CD4-positive, alpha-beta memory T cell (primary cell): ENCODE measurements at regions not wholly inside any gene's neighbourhood (a gene's known extent, or its start where the extent isn't known, plus 50 kb on each side); places are given as distances from the start of the nearest gene placed in this dataset.
A peak's percentile ranks its signal among the peaks of the same experiment; 100 is the strongest.

Experiments used
- CTCF ChIA-PET: fragments of 350-600 bp; sonication (Branson Sonifier 250); formaldehyde crosslinking; loops from one replicate; lab custom pipeline; 2021; ENCODE audit warnings: inconsistent platforms; ENCODE audit not compliant: partially characterized antibody; lab: Charles Lee
- POLR2A ChIA-PET: fragments of 350-600 bp; sonication (Branson Sonifier 250); formaldehyde crosslinking; loops from one replicate; lab custom pipeline; 2021; ENCODE audit not compliant: partially characterized antibody; lab: Charles Lee
- DNase-seq, 5 donors: peaks; one replicate each; pipeline versions ENCODE4 v3.0.0 to v3.0.0-alpha.2; 2020 to 2022; ENCODE audit warnings: mixed read lengths in 1 of 5
- H3K27ac ChIP-seq: one replicate; pipeline ENCODE4 v1.7.0; 2013; ENCODE audit warnings: low read depth, low read length
- H3K27me3 ChIP-seq: 2 replicates; pipeline ENCODE4 v1.7.0; 2013; ENCODE audit warnings: mild to moderate bottlenecking, low read length, moderate library complexity; ENCODE audit not compliant: insufficient read depth
- H3K36me3 ChIP-seq: 2 replicates; pipeline ENCODE4 v1.7.0; 2013; ENCODE audit warnings: mild to moderate bottlenecking, low read length, moderate library complexity; ENCODE audit not compliant: insufficient read depth
- H3K4me1 ChIP-seq: 2 replicates; pipeline ENCODE4 v1.7.0; 2013; ENCODE audit warnings: mild to moderate bottlenecking, low read length, moderate library complexity; ENCODE audit not compliant: insufficient read depth
- H3K4me3 ChIP-seq, 2 donors: one replicate each; pipeline ENCODE4 v1.7.0; 2013; ENCODE audit warnings: low read length in 2 of 2, mild to moderate bottlenecking in 1 of 2
- H3K9me3 ChIP-seq, 2 donors: one replicate each; pipeline ENCODE4 v1.7.0; 2013; ENCODE audit warnings: low read length in 2 of 2, control low read depth in 1 of 2; ENCODE audit not compliant: control insufficient read depth in 1 of 2
- H3K27ac Mint-ChIP-seq, 7 donors: one replicate each; pipeline ENCODE4 v1.8.0; 2020 to 2021; ENCODE audit warnings: mixed read lengths in 7 of 7, mild to moderate bottlenecking in 6 of 7, inconsistent platforms in 3 of 7, moderate library complexity in 3 of 7
- H3K27me3 Mint-ChIP-seq, 2 donors: one replicate each; pipeline ENCODE4 v1.8.0; 2020 to 2021; ENCODE audit warnings: mixed read lengths in 2 of 2
- H3K36me3 Mint-ChIP-seq, 2 donors: one replicate each; pipeline ENCODE4 v1.8.0; 2020 to 2021; ENCODE audit warnings: mixed read lengths in 2 of 2, inconsistent platforms in 1 of 2, mild to moderate bottlenecking in 1 of 2
- H3K4me1 Mint-ChIP-seq, 4 donors: one replicate each; pipeline ENCODE4 v1.8.0; 2020 to 2021; ENCODE audit warnings: mixed read lengths in 4 of 4, mild to moderate bottlenecking in 1 of 4
- H3K4me3 Mint-ChIP-seq, 8 donors: one replicate each; pipeline ENCODE4 v1.8.0; 2020 to 2021; ENCODE audit warnings: mixed read lengths in 8 of 8, mild to moderate bottlenecking in 7 of 8, moderate library complexity in 6 of 8, inconsistent platforms in 3 of 8
- H3K9me3 Mint-ChIP-seq, 8 donors: one replicate each; pipeline ENCODE4 v1.8.0; 2020 to 2021; ENCODE audit warnings: mixed read lengths in 8 of 8, mild to moderate bottlenecking in 5 of 8, inconsistent platforms in 3 of 8, moderate library complexity in 1 of 8
- intact Hi-C: fragments of 100-400 bp; cut with micrococcal nuclease; formaldehyde crosslinking; loops from one replicate; pipeline ENCODE4 v1.15.1; 2023

- no peaks in the 10 kb centered on the region for H3K4me1 ChIP-seq
- ChIA-PET CTCF (no interaction called here), POLR2A (no interaction called here)
- H3K9me3 ChIP-seq, result no peaks in the 10 kb centered on the region
- no peaks in the 10 kb centered on the region for H3K27me3 ChIP-seq
- no peaks in the 10 kb centered on the region for H3K36me3 Mint-ChIP-seq
- H3K27me3 Mint-ChIP-seq, result no peaks in the 10 kb centered on the region
- H3K36me3 ChIP-seq, result no peaks in the 10 kb centered on the region
- no peak overlapping the region for H3K4me3 ChIP-seq
- intact Hi-C loops, result no loop called here
- no peak overlapping the region for H3K27ac Mint-ChIP-seq
- peaks cover 0 to 4% (median under 1%) of the 10 kb centered on the region in 8 donors for H3K9me3 Mint-ChIP-seq
- no peak overlapping the region for H3K27ac ChIP-seq
- DNase-seq, result no peak
- no peaks in the 10 kb centered on the region for H3K4me1 Mint-ChIP-seq
- H3K4me3 Mint-ChIP-seq, result peak overlapping the region in 1 of 8 donors; percentile 13
Measured at GRCh38 chr2:188122985-188123384, 168.7 kb upstream of the GULP1 start.

- no peak for DNase-seq
- H3K9me3 ChIP-seq, result no peaks in the 10 kb centered on the region
Measured at GRCh38 chr2:188129677-188130076, 162.0 kb upstream of the GULP1 start.

GRCh38 chr2:188130317-188130716, 161.4 kb upstream of the GULP1 start:
- Mint-ChIP-seq H3K36me3 (no peaks in the 10 kb centered on the region), H3K4me1 (no peaks in the 10 kb centered on the region), H3K4me3 (no peak overlapping the region), H3K27ac (no peak overlapping the region), H3K27me3 (no peaks in the 10 kb centered on the region), H3K9me3 (peaks cover 0 to 8% (median 0%) of the 10 kb centered on the region in 8 donors)
- intact Hi-C loops, result no loop called here
- no peaks in the 10 kb centered on the region for H3K4me1 ChIP-seq
- no peak overlapping the region for H3K27ac ChIP-seq
- ChIA-PET CTCF (no interaction called here), POLR2A (no interaction called here)
- no peaks in the 10 kb centered on the region for H3K36me3 ChIP-seq
- no peak for DNase-seq
- H3K4me3 ChIP-seq, result no peak overlapping the region
- no peaks in the 10 kb centered on the region for H3K9me3 ChIP-seq
- H3K27me3 ChIP-seq, result no peaks in the 10 kb centered on the region

More at GRCh38 chr2:188129677-188130076, 162.0 kb upstream of the GULP1 start:
- Histone ChIP-seq H3K36me3 (no peaks in the 10 kb centered on the region), H3K4me3 (no peak overlapping the region), H3K27me3 (no peaks in the 10 kb centered on the region), H3K27ac (no peak overlapping the region), H3K4me1 (no peaks in the 10 kb centered on the region)
- Mint-ChIP-seq H3K4me3 (no peak overlapping the region), H3K9me3 (peaks cover 0 to 8% (median 0%) of the 10 kb centered on the region in 8 donors), H3K36me3 (no peaks in the 10 kb centered on the region), H3K27me3 (no peaks in the 10 kb centered on the region), H3K27ac (no peak overlapping the region), H3K4me1 (no peaks in the 10 kb centered on the region)
- CTCF ChIA-PET, result no interaction called here
- intact Hi-C loops, result no loop called here
- POLR2A ChIA-PET, result no interaction called here

- ChIA-PET POLR2A (no interaction called here), CTCF (interaction anchor here (0.5 kb wide), 1 partner anchor 283 kb away, joined by 4 read pairs; no protein-coding TSS in a partner anchor)
- no peak overlapping the region for H3K27ac Mint-ChIP-seq
- Histone ChIP-seq H3K4me3 (no peak overlapping the region), H3K4me1 (no peaks in the 10 kb centered on the region), H3K27ac (no peak overlapping the region), H3K9me3 (no peaks in the 10 kb centered on the region), H3K36me3 (no peaks in the 10 kb centered on the region), H3K27me3 (no peaks in the 10 kb centered on the region)
- H3K36me3 Mint-ChIP-seq, result no peaks in the 10 kb centered on the region
- H3K4me1 Mint-ChIP-seq, result no peaks in the 10 kb centered on the region
- H3K27me3 Mint-ChIP-seq, result no peaks in the 10 kb centered on the region
- H3K4me3 Mint-ChIP-seq, result no peak overlapping the region
- no peak for DNase-seq
- intact Hi-C loops, result no loop called here
- H3K9me3 Mint-ChIP-seq, result peaks cover 0 to 8% (median 0%) of the 10 kb centered on the region in 8 donors
Measured at GRCh38 chr2:188131281-188131680, 160.4 kb upstream of the GULP1 start.

GRCh38 chr2:188132385-188132784, 159.3 kb upstream of the GULP1 start:
- CTCF ChIA-PET, result interaction anchor here (0.6 kb wide), 1 partner anchor 68 kb away, joined by 3 read pairs; no protein-coding TSS in a partner anchor
- Mint-ChIP-seq H3K4me3 (no peak overlapping the region), H3K9me3 (peaks cover 0 to 8% (median 0%) of the 10 kb centered on the region in 8 donors), H3K27ac (no peak overlapping the region), H3K4me1 (no peaks in the 10 kb centered on the region), H3K27me3 (no peaks in the 10 kb centered on the region), H3K36me3 (no peaks in the 10 kb centered on the region)
- H3K4me1 ChIP-seq, result no peaks in the 10 kb centered on the region
- no peak overlapping the region for H3K27ac ChIP-seq
- no peaks in the 10 kb centered on the region for H3K27me3 ChIP-seq
- H3K9me3 ChIP-seq, result no peaks in the 10 kb centered on the region
- POLR2A ChIA-PET, result no interaction called here
- H3K36me3 ChIP-seq, result no peaks in the 10 kb centered on the region
- intact Hi-C loops, result no loop called here
- DNase-seq, result no peak
- no peak overlapping the region for H3K4me3 ChIP-seq

GRCh38 chr2:188134241-188134640, 157.4 kb upstream of the GULP1 start:
- ChIA-PET CTCF (no interaction called here), POLR2A (no interaction called here)
- Histone ChIP-seq H3K4me1 (no peaks in the 10 kb centered on the region), H3K27ac (no peak overlapping the region), H3K36me3 (no peaks in the 10 kb centered on the region), H3K9me3 (no peaks in the 10 kb centered on the region), H3K27me3 (no peaks in the 10 kb centered on the region), H3K4me3 (no peak overlapping the region)
- intact Hi-C loops, result no loop called here
- Mint-ChIP-seq H3K4me3 (no peak overlapping the region), H3K36me3 (no peaks in the 10 kb centered on the region), H3K27me3 (no peaks in the 10 kb centered on the region), H3K4me1 (no peaks in the 10 kb centered on the region), H3K9me3 (peaks cover 0 to 8% (median 0%) of the 10 kb centered on the region in 8 donors), H3K27ac (no peak overlapping the region)
- DNase-seq, result no peak

- H3K4me3 Mint-ChIP-seq, result no peak overlapping the region
Measured at GRCh38 chr2:188138313-188138712, 153.4 kb upstream of the GULP1 start.

GRCh38 chr2:188142088-188142487, 149.6 kb upstream of the GULP1 start:
- H3K9me3 ChIP-seq, result no peaks in the 10 kb centered on the region
- intact Hi-C loops, result no loop called here
- Mint-ChIP-seq H3K4me3 (no peak overlapping the region), H3K27ac (no peak overlapping the region), H3K9me3 (peaks cover 0 to 2% (median 0%) of the 10 kb centered on the region in 8 donors), H3K36me3 (no peaks in the 10 kb centered on the region), H3K27me3 (no peaks in the 10 kb centered on the region), H3K4me1 (no peaks in the 10 kb centered on the region)
- H3K36me3 ChIP-seq, result no peaks in the 10 kb centered on the region
- no peaks in the 10 kb centered on the region for H3K4me1 ChIP-seq
- H3K4me3 ChIP-seq, result no peak overlapping the region
- POLR2A ChIA-PET, result no interaction called here
- DNase-seq, result no peak
- no peaks in the 10 kb centered on the region for H3K27me3 ChIP-seq
- CTCF ChIA-PET, result no interaction called here
- H3K27ac ChIP-seq, result no peak overlapping the region

More at GRCh38 chr2:188138313-188138712, 153.4 kb upstream of the GULP1 start:
- ChIA-PET CTCF (no interaction called here), POLR2A (no interaction called here)
- H3K27ac Mint-ChIP-seq, result no peak overlapping the region
- H3K4me1 ChIP-seq, result no peaks in the 10 kb centered on the region
- no peaks in the 10 kb centered on the region for H3K36me3 Mint-ChIP-seq
- no peak overlapping the region for H3K4me3 ChIP-seq
- no peaks in the 10 kb centered on the region for H3K27me3 Mint-ChIP-seq
- no peak overlapping the region for H3K27ac ChIP-seq
- no peaks in the 10 kb centered on the region for H3K36me3 ChIP-seq
- no peaks in the 10 kb centered on the region for H3K9me3 ChIP-seq
- DNase-seq, result no peak
- intact Hi-C loops, result no loop called here
- no peaks in the 10 kb centered on the region for H3K4me1 Mint-ChIP-seq
- H3K9me3 Mint-ChIP-seq, result peaks cover 0 to 2% (median 0%) of the 10 kb centered on the region in 8 donors
- no peaks in the 10 kb centered on the region for H3K27me3 ChIP-seq
